Prostate gland (tissue), 2 donors: ENCODE measurements at regions not wholly inside any gene's neighbourhood (a gene's known extent, or its start where the extent isn't known, plus 50 kb on each side); places are given as distances from the start of the nearest gene placed in this dataset.
"Not testable (repeated sequence)": the region's sequence is repeated elsewhere in the genome, so short reads cannot be mapped to it uniquely, and the experiment has no call there.

Experiments
- DNase-seq: peaks from one replicate; pipeline ENCODE4 v3.0.0-alpha.2; 2019; ENCODE audit warnings: low spot score
- H3K27ac ChIP-seq, 2 donors: fragments of 200-600 bp; sonication (generic); 2 replicates each; pipeline ENCODE4 v1.5.1; 2017 to 2019
- H3K27me3 ChIP-seq: fragments of 200-600 bp; sonication (generic); replicated peaks from 2 replicates; pipeline ENCODE4 v1.5.1; 2019; ENCODE audit not compliant: insufficient read depth
- H3K36me3 ChIP-seq, 2 donors: fragments of 200-600 bp; sonication (generic); 1 replicate in 1 of 2; 2 replicates in 1 of 2; pipeline versions ENCODE4 v1.5.1 to v1.8.1; 2017 to 2019
- H3K4me1 ChIP-seq: fragments of 200-600 bp; sonication (generic); replicated peaks from 2 replicates; pipeline ENCODE4 v1.5.1; 2019
- H3K4me3 ChIP-seq, 2 donors: fragments of 200-600 bp; sonication (generic); 2 replicates each; pipeline ENCODE4 v1.5.1; 2017 to 2019
- H3K9me3 ChIP-seq: fragments of 200-600 bp; sonication (generic); 2 replicates; pipeline ENCODE4 v1.5.1; 2017
- POLR2A ChIP-seq: fragments of 450-650 bp; IDR thresholded peaks from one replicate; pipeline ENCODE4 v1.6.1; 2016; ENCODE audit warnings: antibody characterized with exemption, mild to moderate bottlenecking
- POLR2AphosphoS5 ChIP-seq: sonication (generic); formaldehyde crosslinking; IDR thresholded peaks from one replicate; pipeline ENCODE4 v1.6.1; 2017; ENCODE audit warnings: antibody characterized with exemption
- WGBS: methylation state at CpG from one replicate; pipeline ENCODE4 v1.1.5; 2018; 5-methylcytosine and 5-hydroxymethylcytosine counted together
- intact Hi-C: fragments of 100-400 bp; cut with DNase I; formaldehyde crosslinking; loops from one replicate; pipeline ENCODE4 v1.14.2; 2022
- TF ChIP-seq, protein P1 (sequence below), 4 experiments: fragments of 200-600 bp in 2 of 4; fragments of 450-650 bp in 2 of 4; sonication (generic) in 2 of 4; IDR thresholded peaks; 1 replicate in 3 of 4; 2 replicates in 1 of 4; pipeline ENCODE4 v1.5.1; 2016 to 2019; ENCODE audit warnings: antibody characterized with exemption in 4 of 4, mild to moderate bottlenecking in 2 of 4, moderate library complexity in 2 of 4

GRCh38 chr14:95769976-95770375 lies 56.1 kb upstream of the TCL1A start:
- intact Hi-C loops = loop anchor here (5.0 kb wide), 1 partner anchor 203 kb away; no protein-coding TSS in a partner anchor
- no peaks in the 10 kb centered on the region for H3K36me3 ChIP-seq
- 35% methylated on average over 4 of the region's 4 CpGs for WGBS
- H3K27ac ChIP-seq = no peak overlapping the region
- no peaks in the 10 kb centered on the region for H3K27me3 ChIP-seq
- no peaks in the 10 kb centered on the region for H3K4me1 ChIP-seq
- TF ChIP-seq POLR2A (no peak), POLR2AphosphoS5 (no peak)
- TF ChIP-seq, protein P1, sequence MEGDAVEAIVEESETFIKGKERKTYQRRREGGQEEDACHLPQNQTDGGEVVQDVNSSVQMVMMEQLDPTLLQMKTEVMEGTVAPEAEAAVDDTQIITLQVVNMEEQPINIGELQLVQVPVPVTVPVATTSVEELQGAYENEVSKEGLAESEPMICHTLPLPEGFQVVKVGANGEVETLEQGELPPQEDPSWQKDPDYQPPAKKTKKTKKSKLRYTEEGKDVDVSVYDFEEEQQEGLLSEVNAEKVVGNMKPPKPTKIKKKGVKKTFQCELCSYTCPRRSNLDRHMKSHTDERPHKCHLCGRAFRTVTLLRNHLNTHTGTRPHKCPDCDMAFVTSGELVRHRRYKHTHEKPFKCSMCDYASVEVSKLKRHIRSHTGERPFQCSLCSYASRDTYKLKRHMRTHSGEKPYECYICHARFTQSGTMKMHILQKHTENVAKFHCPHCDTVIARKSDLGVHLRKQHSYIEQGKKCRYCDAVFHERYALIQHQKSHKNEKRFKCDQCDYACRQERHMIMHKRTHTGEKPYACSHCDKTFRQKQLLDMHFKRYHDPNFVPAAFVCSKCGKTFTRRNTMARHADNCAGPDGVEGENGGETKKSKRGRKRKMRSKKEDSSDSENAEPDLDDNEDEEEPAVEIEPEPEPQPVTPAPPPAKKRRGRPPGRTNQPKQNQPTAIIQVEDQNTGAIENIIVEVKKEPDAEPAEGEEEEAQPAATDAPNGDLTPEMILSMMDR (IDR thresholded peaks at IDR 0.05) = no peak
- H3K9me3 ChIP-seq = no peaks in the 10 kb centered on the region
- DNase-seq = no peak
- H3K4me3 ChIP-seq = no peak overlapping the region

- H3K4me1 ChIP-seq, H3K36me3 ChIP-seq, H3K27me3 ChIP-seq, H3K27ac ChIP-seq, intact Hi-C loops, H3K4me3 ChIP-seq, DNase-seq, H3K9me3 ChIP-seq: not testable (repeated sequence)
- 13% methylated on average over 5 of the region's 5 CpGs for WGBS
These were observed 55.5 kb upstream of the TCL1A start for GRCh38 chr14:95769431-95769830.

DNA sequence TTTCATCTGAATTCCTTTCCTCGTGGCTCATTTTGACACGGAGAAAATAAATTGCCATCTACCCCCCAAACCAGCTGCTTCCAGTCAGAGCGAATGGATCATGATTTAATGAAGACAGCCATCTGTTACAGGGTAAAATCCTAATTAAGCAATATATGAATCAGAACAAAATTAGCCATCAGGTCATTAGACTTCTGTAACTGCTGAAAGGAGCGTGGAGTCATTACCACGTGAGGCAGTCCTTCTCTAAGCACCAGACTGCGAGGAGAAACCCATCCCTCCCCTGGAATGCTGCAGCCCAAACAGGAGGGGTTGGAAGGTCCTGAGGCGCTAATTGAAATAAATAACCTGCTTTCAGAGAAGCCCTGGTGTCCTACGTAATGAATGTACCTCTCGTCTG lies 51.1 kb upstream of the TCL1A start:
- WGBS = 49% methylated on average over 9 of the region's 9 CpGs
- Histone ChIP-seq H3K4me3 (no peak overlapping the region), H3K36me3 (no peaks in the 10 kb centered on the region), H3K27me3 (no peaks in the 10 kb centered on the region), H3K27ac (no peak overlapping the region), H3K4me1 (no peaks in the 10 kb centered on the region), H3K9me3 (no peaks in the 10 kb centered on the region)
- DNase-seq = no peak
- TF ChIP-seq, protein P1 (IDR thresholded peaks at IDR 0.05) = no peak
- TF ChIP-seq POLR2AphosphoS5 = no peak
- intact Hi-C loops = no loop called here

DNA sequence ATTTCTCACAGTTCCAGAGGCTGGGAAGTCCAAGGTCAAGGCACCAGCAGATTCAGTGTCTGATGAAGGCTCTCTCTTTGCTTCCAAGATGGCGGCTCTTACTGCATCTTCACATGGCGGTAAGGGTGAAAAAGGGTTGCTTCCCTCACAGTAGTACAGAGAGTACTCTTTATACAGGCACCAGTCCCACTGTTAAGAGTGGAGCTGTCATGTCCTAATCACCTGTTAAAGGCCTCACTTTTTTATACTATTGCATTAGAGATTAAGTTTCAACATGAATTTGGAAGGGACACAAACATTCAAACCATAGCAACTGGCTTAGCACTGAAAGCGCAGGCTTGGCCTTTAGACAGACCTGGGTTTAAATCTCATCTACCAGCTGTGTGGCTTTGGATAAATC lies 50.0 kb upstream of the TCL1A start:
- intact Hi-C loops = no loop called here

More for the DNA sequence above, 50.0 kb upstream of the TCL1A start:
- DNase-seq = no peak
- TF ChIP-seq, protein P1 (IDR thresholded peaks at IDR 0.05) = no peak
- TF ChIP-seq POLR2A (no peak), POLR2AphosphoS5 (no peak)
- H3K4me1 ChIP-seq = no peaks in the 10 kb centered on the region
- 84% methylated on average over 3 of the region's 3 CpGs for WGBS
- H3K36me3 ChIP-seq = no peaks in the 10 kb centered on the region
- H3K9me3 ChIP-seq = no peaks in the 10 kb centered on the region
- no peak overlapping the region for H3K4me3 ChIP-seq
- H3K27me3 ChIP-seq = no peaks in the 10 kb centered on the region
- H3K27ac ChIP-seq = no peak overlapping the region
